Activated naive CD4-positive, alpha-beta T cell treated with anti-CD3 and anti-CD28 coated beads, Interleukin-2, amount 50 U/mL, for 72 hours (primary cell): ENCODE measurements at regions not wholly inside any gene's neighbourhood (a gene's known extent, or its start where the extent isn't known, plus 50 kb on each side); places are given as distances from the start of the nearest gene placed in this dataset.

ENCODE experiments used
- ATAC-seq, 2 donors: fragments of 150-1000 bp; cut with Tn5 transposase; 2 replicates each; pipeline ENCODE4 v1.10.0; 2021; ENCODE audit warnings: mild to moderate bottlenecking in 2 of 2, moderate library complexity in 2 of 2
- DNase-seq, 2 donors: peaks; one replicate each; pipeline ENCODE4 v3.0.0; 2021 to 2022; ENCODE audit warnings: low spot score in 2 of 2
- H3K27ac Mint-ChIP-seq, 2 donors: one replicate each; pipeline ENCODE4 v1.8.0; 2022; ENCODE audit warnings: mild to moderate bottlenecking in 2 of 2, mixed read lengths in 2 of 2
- H3K36me3 Mint-ChIP-seq, 2 donors: one replicate each; pipeline ENCODE4 v1.8.0; 2022; ENCODE audit warnings: mixed read lengths in 2 of 2
- H3K9me3 Mint-ChIP-seq, 2 donors: one replicate each; pipeline ENCODE4 v1.8.0; 2022; ENCODE audit warnings: mixed read lengths in 2 of 2

GRCh38 chr2:136175466-136175865 lies 57.5 kb upstream of the CXCR4 start:
- ATAC-seq (no peak), DNase-seq (no peak)
- H3K36me3 Mint-ChIP-seq: no peaks in the 10 kb centered on the region
- peaks cover 0 to 15% of the 10 kb centered on the region in 2 donors for H3K9me3 Mint-ChIP-seq
- H3K27ac Mint-ChIP-seq: no peak overlapping the region

GRCh38 chr2:136173126-136173525 lies 55.2 kb upstream of the CXCR4 start:
- Mint-ChIP-seq H3K9me3 (peaks cover 0 to 12% of the 10 kb centered on the region in 2 donors), H3K27ac (no peak overlapping the region), H3K36me3 (no peaks in the 10 kb centered on the region)
- DNase-seq (no peak), ATAC-seq (no peak)

- DNase-seq (no peak), ATAC-seq (no peak)
- no peaks in the 10 kb centered on the region for H3K36me3 Mint-ChIP-seq
- peaks cover 0 to 9% of the 10 kb centered on the region in 2 donors for H3K9me3 Mint-ChIP-seq
- no peak overlapping the region for H3K27ac Mint-ChIP-seq
Observed at GRCh38 chr2:136171223-136171622, 53.3 kb upstream of the CXCR4 start.

- Mint-ChIP-seq H3K27ac (no peak overlapping the region), H3K9me3 (peaks cover 0 to 4% of the 10 kb centered on the region in 2 donors), H3K36me3 (no peaks in the 10 kb centered on the region)
- DNase-seq (no peak), ATAC-seq (no peak)
Observed at GRCh38 chr2:136168720-136169119, 50.8 kb upstream of the CXCR4 start.

- peaks cover 0 to 4% of the 10 kb centered on the region in 2 donors for H3K9me3 Mint-ChIP-seq
- ATAC-seq (no peak), DNase-seq (no peak)
- H3K27ac Mint-ChIP-seq: no peak overlapping the region
- H3K36me3 Mint-ChIP-seq: no peaks in the 10 kb centered on the region
Observed at GRCh38 chr2:136167721-136168475, 49.9 kb upstream of the CXCR4 start.
